SH-SY5Y (cell line): ENCODE measurements at regions not wholly inside any gene's neighbourhood (a gene's known extent, or its start where the extent isn't known, plus 50 kb on each side); places are given as distances from the start of the nearest gene placed in this dataset.

ENCODE experiments used
- GATA2 ChIP-seq: IDR thresholded peaks from 2 replicates; pipeline ENCODE4 v1.6.1; 2011; ENCODE audit warnings: mild to moderate bottlenecking, low read depth, low read length
- GATA3 ChIP-seq: IDR thresholded peaks from 2 replicates; pipeline ENCODE4 v1.6.1; 2011; ENCODE audit warnings: low read depth, mild to moderate bottlenecking, low read length, moderate library complexity

DNA sequence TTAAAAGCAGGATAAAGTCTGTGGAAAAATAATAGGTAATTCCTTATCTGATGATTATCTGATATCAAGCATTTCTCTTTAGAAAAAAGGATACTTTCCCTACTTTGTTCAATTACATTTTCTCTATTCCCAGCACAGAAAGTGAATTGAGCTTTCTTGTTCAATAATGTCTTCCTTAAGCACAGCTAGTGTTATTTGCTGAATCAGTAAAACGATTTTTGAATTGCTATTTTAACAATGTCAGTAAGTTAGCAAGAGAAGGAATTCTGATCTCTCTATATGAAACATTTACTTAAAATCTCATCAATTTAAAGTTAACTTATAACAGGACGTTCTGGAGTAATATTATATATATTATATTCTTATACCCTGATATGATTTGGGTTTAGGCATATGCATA lies 337.2 kb upstream of the ANKRD30A start:
- TF ChIP-seq GATA3 = no peak
- TF ChIP-seq GATA2 = no peak
